ENCODE measurements at regions not wholly inside any gene's neighbourhood (a gene's known extent, or its start where the extent isn't known, plus 50 kb on each side); places are given as distances from the start of the nearest gene placed in this dataset.

DNA sequence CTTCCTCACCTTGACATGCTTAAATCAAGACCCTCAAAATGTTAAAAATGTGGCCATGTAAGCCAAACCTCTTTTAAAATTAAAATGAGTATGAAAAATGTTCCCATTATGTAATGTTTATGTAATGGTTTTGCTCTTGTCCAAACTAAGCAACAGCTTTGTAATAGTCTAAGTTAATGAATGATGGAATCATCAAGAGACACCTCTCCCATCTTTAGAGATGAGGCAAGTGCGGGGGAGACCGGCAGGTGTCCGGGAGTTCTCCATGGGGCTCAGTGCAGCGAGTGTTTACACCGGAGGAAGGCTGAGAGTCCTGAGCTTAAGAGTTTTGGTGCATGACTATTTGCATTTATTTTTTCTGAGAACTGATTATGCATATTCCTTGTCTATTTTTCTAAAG, 384.9 kb upstream of the RNF32 start:
- POLR2A ChIA-PET = no interaction called here
- no peak for DNase-seq (ENCODE audit: extremely low spot score)
- CTCF ChIA-PET = no interaction called here
- TF ChIP-seq FOXK2 (IDR thresholded peaks at IDR 0.05) = no peak
- TF ChIP-seq, protein P1, sequence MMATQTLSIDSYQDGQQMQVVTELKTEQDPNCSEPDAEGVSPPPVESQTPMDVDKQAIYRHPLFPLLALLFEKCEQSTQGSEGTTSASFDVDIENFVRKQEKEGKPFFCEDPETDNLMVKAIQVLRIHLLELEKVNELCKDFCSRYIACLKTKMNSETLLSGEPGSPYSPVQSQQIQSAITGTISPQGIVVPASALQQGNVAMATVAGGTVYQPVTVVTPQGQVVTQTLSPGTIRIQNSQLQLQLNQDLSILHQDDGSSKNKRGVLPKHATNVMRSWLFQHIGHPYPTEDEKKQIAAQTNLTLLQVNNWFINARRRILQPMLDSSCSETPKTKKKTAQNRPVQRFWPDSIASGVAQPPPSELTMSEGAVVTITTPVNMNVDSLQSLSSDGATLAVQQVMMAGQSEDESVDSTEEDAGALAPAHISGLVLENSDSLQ (IDR thresholded peaks at IDR 0.05) = no peak
- no peak for TF ChIP-seq LEF1 (IDR thresholded peaks at IDR 0.05; ENCODE audit: borderline replicate concordance)
- no peak for TF ChIP-seq ARNT (IDR thresholded peaks at IDR 0.05)
- TF ChIP-seq TARDBP (IDR thresholded peaks at IDR 0.05) = no peak
- TF ChIP-seq SUZ12 (IDR thresholded peaks at IDR 0.05) = no peak
- TF ChIP-seq FOXM1 (IDR thresholded peaks at IDR 0.05; ENCODE audit: borderline replicate concordance) = no peak
- TF ChIP-seq HDGF (IDR thresholded peaks at IDR 0.05; ENCODE audit: borderline replicate concordance) = no peak
- no peak for TF ChIP-seq BHLHE40 (IDR thresholded peaks at IDR 0.05; ENCODE audit: borderline replicate concordance)
- TF ChIP-seq FOXA1 (IDR thresholded peaks at IDR 0.05) = no peak
- TF ChIP-seq L3MBTL2 (conservative IDR thresholded peaks at IDR 0.05) = no peak
- no peak for TF ChIP-seq NFRKB (IDR thresholded peaks at IDR 0.05)
- TF ChIP-seq SP1 (IDR thresholded peaks at IDR 0.05) = no peak
- no peak for TF ChIP-seq ZNF384 (IDR thresholded peaks at IDR 0.05)

DNA sequence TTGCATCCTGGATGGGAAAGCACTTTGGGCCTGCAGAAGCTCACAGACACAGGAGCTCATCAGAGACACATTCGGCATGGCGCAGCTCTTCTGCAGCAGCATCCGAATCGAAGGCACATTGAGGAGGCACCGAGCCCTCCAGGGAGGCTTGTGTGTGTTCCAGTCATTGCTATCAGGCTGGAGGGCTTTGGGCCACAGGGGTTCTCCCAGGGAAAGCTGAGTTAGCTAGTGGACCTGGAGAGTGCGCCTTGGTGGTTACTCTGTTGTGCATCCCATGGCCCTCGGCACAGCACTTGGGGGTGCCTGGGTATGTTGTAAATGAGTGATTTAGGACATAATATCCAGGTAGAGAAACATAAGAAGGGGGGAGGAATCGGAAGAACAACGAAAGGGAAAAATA, 388.7 kb upstream of the RNF32 start:
- TF ChIP-seq, protein P1 (IDR thresholded peaks at IDR 0.05) = no peak
- TF ChIP-seq TARDBP (IDR thresholded peaks at IDR 0.05) (no peak), L3MBTL2 (conservative IDR thresholded peaks at IDR 0.05) (no peak), HDGF (IDR thresholded peaks at IDR 0.05; ENCODE audit: borderline replicate concordance) (no peak), SP1 (IDR thresholded peaks at IDR 0.05) (no peak), ELF4 (IDR thresholded peaks at IDR 0.05) (no peak), NFRKB (IDR thresholded peaks at IDR 0.05) (no peak), FOXM1 (IDR thresholded peaks at IDR 0.05; ENCODE audit: borderline replicate concordance) (no peak)
- CTCF ChIA-PET = no interaction called here
- POLR2A ChIA-PET = no interaction called here
- no peak for DNase-seq (ENCODE audit: extremely low spot score)

DNA sequence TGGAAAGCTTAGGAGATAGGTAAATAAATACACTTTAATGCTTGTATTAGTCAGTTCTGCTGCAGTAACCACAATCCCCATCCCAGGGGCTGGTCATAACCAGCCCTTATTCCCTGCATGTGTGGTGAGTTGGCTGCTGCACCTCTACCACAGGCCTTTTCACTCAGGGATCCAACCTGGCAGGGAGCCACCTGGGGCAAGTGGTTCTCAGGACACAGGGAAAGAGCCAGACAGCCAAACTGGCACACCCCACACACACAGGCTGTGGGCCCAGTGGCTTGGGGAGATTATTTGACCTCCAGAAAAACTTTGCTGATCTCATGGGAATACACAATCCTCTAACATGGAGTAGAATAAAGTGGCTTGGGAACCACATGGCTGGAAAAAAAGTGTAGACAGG, 400.0 kb upstream of the RNF32 start:
- TF ChIP-seq FOXK2 (IDR thresholded peaks at IDR 0.05) (no peak), HDGF (IDR thresholded peaks at IDR 0.05; ENCODE audit: borderline replicate concordance) (no peak), LEF1 (IDR thresholded peaks at IDR 0.05; ENCODE audit: borderline replicate concordance) (no peak), FOXM1 (IDR thresholded peaks at IDR 0.05; ENCODE audit: borderline replicate concordance) (no peak), BHLHE40 (IDR thresholded peaks at IDR 0.05; ENCODE audit: borderline replicate concordance) (no peak), ELF4 (IDR thresholded peaks at IDR 0.05) (no peak), TARDBP (IDR thresholded peaks at IDR 0.05) (no peak), SP1 (IDR thresholded peaks at IDR 0.05) (no peak), FOXA1 (IDR thresholded peaks at IDR 0.05) (no peak), NFRKB (IDR thresholded peaks at IDR 0.05) (no peak), ZNF384 (IDR thresholded peaks at IDR 0.05) (no peak), L3MBTL2 (conservative IDR thresholded peaks at IDR 0.05) (no peak), SUZ12 (IDR thresholded peaks at IDR 0.05) (no peak), ARNT (IDR thresholded peaks at IDR 0.05) (no peak)
- TF ChIP-seq, protein P1 (IDR thresholded peaks at IDR 0.05) = no peak
- DNase-seq (ENCODE audit: extremely low spot score) = no peak
- ChIA-PET CTCF (no interaction called here), POLR2A (no interaction called here)

DNA sequence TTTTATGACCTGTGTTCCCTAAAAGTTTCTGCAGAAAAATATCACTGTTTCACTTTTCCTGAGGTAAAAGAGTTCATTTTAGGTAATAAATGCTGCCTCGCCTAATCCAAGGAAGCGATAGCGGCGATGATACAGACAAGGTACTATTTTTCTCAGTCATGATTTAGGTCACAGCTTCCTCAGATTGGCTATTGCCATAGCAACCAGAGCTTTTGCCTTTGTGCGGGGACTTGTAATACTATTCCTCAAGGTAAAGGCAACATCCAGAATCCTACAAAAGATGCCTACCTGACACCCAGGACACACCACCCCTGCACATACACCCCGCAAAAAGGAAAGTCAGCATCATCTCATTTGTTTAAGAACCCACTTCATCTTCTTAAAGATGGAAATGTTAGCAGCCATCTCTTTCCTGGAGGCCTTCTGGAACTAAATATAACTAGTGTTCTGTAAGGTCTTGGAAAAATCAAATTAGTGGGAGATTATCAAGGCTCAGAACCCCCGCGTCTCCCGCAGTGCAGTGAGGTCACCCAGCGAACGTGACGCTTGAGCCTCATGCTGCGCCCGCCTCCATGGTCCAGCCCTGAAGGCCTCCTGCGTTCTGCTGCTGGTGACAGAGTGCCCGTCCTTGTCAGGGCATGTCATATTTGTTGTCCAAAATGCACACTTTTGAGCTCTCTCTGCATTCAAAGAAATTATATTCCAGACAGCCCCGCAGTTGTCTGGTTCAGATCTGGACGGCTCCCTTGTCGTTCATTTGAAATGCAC, 402.0 kb upstream of the RNF32 start:
- DNase-seq (ENCODE audit: extremely low spot score) = no peak
- CTCF ChIA-PET = no interaction called here
- POLR2A ChIA-PET = no interaction called here
- TF ChIP-seq FOXM1 (IDR thresholded peaks at IDR 0.05; ENCODE audit: borderline replicate concordance) (no peak), ARNT (IDR thresholded peaks at IDR 0.05) (no peak), TARDBP (IDR thresholded peaks at IDR 0.05) (no peak), LEF1 (IDR thresholded peaks at IDR 0.05; ENCODE audit: borderline replicate concordance) (no peak), HDGF (IDR thresholded peaks at IDR 0.05; ENCODE audit: borderline replicate concordance) (no peak), BHLHE40 (IDR thresholded peaks at IDR 0.05; ENCODE audit: borderline replicate concordance) (no peak), L3MBTL2 (conservative IDR thresholded peaks at IDR 0.05) (no peak), SUZ12 (IDR thresholded peaks at IDR 0.05) (no peak), NFRKB (IDR thresholded peaks at IDR 0.05) (no peak), CTBP1 (IDR thresholded peaks at IDR 0.05; ENCODE audit: borderline replicate concordance) (no peak)

DNA sequence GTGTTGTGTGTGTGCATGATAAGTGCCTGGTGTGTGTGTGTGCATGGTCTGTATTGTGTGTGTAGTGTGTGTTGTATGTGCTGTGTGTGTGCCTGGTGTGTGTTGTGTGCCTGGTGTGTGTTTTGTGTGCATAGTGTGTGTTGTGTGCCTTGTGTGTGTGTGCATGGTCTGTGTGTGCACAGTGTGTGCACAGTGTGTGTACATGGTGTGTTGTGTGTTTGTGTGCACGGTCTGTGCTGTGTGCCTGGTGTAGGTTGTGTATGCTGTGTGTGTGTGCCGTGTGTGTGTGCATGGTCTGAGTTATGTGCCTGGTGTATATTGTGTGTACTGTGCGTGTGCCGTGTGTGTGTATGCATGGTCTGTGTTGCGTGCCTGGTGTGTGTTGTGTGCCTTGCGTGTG, 403.0 kb upstream of the RNF32 start:
- TF ChIP-seq FOXA1 (IDR thresholded peaks at IDR 0.05) = no peak
- ChIA-PET POLR2A (no interaction called here), CTCF (no interaction called here)
- no peak for DNase-seq (ENCODE audit: extremely low spot score)

DNA sequence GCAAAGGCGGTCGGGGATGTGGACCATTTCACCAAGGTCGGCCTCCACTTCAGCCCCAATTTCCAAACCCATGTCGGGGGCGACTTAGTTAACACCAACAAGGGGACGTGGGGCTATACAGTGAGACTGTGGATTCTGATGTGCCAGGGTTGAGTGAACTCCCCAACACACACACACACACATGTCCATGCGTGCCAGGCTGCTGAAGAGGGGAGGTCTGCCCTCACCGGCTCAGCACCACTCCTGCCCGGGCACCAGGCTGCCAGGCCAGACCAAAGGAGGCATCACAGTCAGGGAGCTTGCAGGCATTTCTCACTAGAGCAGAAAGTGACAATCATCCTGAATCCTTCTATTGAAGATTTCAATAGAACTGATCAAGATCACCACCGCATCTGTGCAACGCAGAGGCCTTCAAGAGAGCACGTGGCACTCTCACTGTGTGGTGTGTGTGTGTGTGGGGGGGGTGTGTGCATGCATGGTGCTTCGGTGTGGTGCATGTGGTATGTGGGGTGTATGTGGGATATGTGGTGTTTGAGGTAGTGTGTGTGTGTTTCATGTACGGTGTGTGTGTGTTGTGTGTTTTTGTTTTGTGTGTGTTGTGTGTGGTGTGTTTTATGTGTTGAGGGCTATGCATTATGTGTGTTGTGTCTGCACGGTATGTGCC, 403.5 kb upstream of the RNF32 start:
- no peak for TF ChIP-seq NFRKB (IDR thresholded peaks at IDR 0.05)
- TF ChIP-seq L3MBTL2 (conservative IDR thresholded peaks at IDR 0.05) = 0 out of 2 replicates have a peak, but pooled peaks have one; percentile 14
- TF ChIP-seq HDGF (IDR thresholded peaks at IDR 0.05; ENCODE audit: borderline replicate concordance) = no peak
- ChIA-PET CTCF (no interaction called here), POLR2A (no interaction called here)
- no peak for DNase-seq (ENCODE audit: extremely low spot score)
